ENCODE measurements at regions not wholly inside any gene's neighbourhood (a gene's known extent, or its start where the extent isn't known, plus 50 kb on each side); places are given as distances from the start of the nearest gene placed in this dataset.

GRCh38 chr10:29802171-29802570, 167.4 kb upstream of the SVIL start:
- no peak for TF ChIP-seq EZH2 (IDR thresholded peaks at IDR 0.05)
- TF ChIP-seq POLR2AphosphoS5 (IDR thresholded peaks at IDR 0.05; ENCODE audit: borderline replicate concordance, low read depth, low read length): no peak

All from SK-N-MC (cell line).